HepG2 (cell line): ENCODE measurements at regions not wholly inside any gene's neighbourhood (a gene's known extent, or its start where the extent isn't known, plus 50 kb on each side); places are given as distances from the start of the nearest gene placed in this dataset.

Source experiments
- CCAR2 ChIP-seq: fragments of 200-400 bp; formaldehyde crosslinking; optimal IDR thresholded peaks from 2 replicates; pipeline ENCODE3; 2018; ENCODE audit warnings: low read depth, mild to moderate bottlenecking, low read length, moderate library complexity
- GLI4 ChIP-seq: sonication (generic); formaldehyde crosslinking; IDR thresholded peaks from 2 replicates; pipeline ENCODE4 v1.5.1; 2020; ENCODE audit warnings: missing genetic modification reagents, mild to moderate bottlenecking, moderate library complexity, borderline replicate concordance
- GLMP ChIP-seq: sonication (generic); formaldehyde crosslinking; IDR thresholded peaks from 2 replicates; pipeline ENCODE4 v1.9.0; 2021; ENCODE audit warnings: missing genetic modification reagents, mild to moderate bottlenecking, borderline replicate concordance
- KAT7 ChIP-seq: IDR thresholded peaks from 2 replicates; pipeline ENCODE4 v1.6.1; 2018; ENCODE audit warnings: borderline replicate concordance, missing compliant biosample characterization
- NONO ChIP-seq, 2 experiments: fragments of 450-650 bp in 1 of 2; sonication (generic) in 1 of 2; formaldehyde crosslinking in 1 of 2; IDR thresholded peaks in 1 of 2; conservative IDR thresholded peaks in 1 of 2; 2 replicates each; pipeline versions ENCODE4 v1.6.1 to v1.8.0; 2017 to 2022; ENCODE audit warnings: mild to moderate bottlenecking in 1 of 2, missing genetic modification reagents in 1 of 2, moderate library complexity in 1 of 2
- POLR2A ChIP-seq, 2 experiments: IDR thresholded peaks; 2 replicates each; pipeline ENCODE4 v1.6.1; 2011; ENCODE audit warnings: low read depth in 2 of 2, low read length in 2 of 2, mild to moderate bottlenecking in 1 of 2, moderate library complexity in 1 of 2; ENCODE audit not compliant: insufficient read depth in 1 of 2
- ZFP36 ChIP-seq: fragments of 150-350 bp; IDR thresholded peaks from 2 replicates; pipeline ENCODE4 v1.6.1; 2018; ENCODE audit warnings: borderline replicate concordance, low read length, low read depth; ENCODE audit not compliant: partially characterized antibody
- ZNF776 ChIP-seq: sonication (generic); formaldehyde crosslinking; IDR thresholded peaks from 2 replicates; pipeline ENCODE4 v1.4.0; 2020; ENCODE audit warnings: mild to moderate bottlenecking, missing genetic modification reagents
- TF ChIP-seq, protein P1 (sequence below): sonication (generic); formaldehyde crosslinking; IDR thresholded peaks from 2 replicates; pipeline ENCODE4 v1.8.0; 2022; ENCODE audit warnings: missing genetic modification reagents, mild to moderate bottlenecking, borderline replicate concordance

DNA sequence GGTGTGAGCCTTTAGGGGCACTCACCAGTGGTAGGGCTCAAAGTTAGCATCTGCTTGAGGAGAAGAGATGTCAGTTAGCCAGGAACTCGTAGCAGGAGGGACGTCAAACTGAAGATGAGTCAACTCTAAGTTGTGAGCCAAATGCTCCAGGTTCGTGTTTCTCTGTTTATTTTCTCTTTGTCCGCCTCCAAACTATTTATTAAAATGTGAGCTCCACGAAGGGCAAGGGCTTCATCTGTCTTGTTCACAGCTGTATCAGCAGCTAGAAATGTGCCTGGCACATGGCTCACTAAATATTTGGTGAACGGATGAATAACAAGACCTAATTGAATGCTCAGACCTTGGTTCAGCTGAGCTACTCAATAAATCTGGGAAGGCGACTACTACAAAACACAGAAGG is 248.9 kb downstream of the BCOR start:
- no peak for TF ChIP-seq GLMP (CRISPR knock-in tag)
- no peak for TF ChIP-seq POLR2A (IDR thresholded peaks at IDR 0.05; ENCODE audit: insufficient read depth in 1 of 2, low read depth in 2 of 2, low read length in 2 of 2)
- no peak for TF ChIP-seq ZFP36
- TF ChIP-seq NONO (IDR thresholded peaks at IDR 0.05) = no peak
- TF ChIP-seq NONO (CRISPR knock-in tag; conservative IDR thresholded peaks at IDR 0.05) = no peak
- TF ChIP-seq KAT7 (CRISPR knock-in tag) = no peak
- no peak for TF ChIP-seq CCAR2
- TF ChIP-seq ZNF776 (CRISPR knock-in tag) = no peak
- TF ChIP-seq, protein P1, sequence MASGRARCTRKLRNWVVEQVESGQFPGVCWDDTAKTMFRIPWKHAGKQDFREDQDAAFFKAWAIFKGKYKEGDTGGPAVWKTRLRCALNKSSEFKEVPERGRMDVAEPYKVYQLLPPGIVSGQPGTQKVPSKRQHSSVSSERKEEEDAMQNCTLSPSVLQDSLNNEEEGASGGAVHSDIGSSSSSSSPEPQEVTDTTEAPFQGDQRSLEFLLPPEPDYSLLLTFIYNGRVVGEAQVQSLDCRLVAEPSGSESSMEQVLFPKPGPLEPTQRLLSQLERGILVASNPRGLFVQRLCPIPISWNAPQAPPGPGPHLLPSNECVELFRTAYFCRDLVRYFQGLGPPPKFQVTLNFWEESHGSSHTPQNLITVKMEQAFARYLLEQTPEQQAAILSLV (CRISPR knock-in tag) = no peak
- TF ChIP-seq GLI4 (CRISPR knock-in tag) = no peak
